Activated CD4-positive, alpha-beta T cell treated with anti-CD3 and anti-CD28 coated beads, Interleukin-2, amount 50 U/mL, for 1 hour (primary cell): ENCODE measurements at regions not wholly inside any gene's neighbourhood (a gene's known extent, or its start where the extent isn't known, plus 50 kb on each side); places are given as distances from the start of the nearest gene placed in this dataset.
A peak's percentile ranks its signal among the peaks of the same experiment; 100 is the strongest.

Experiments used
- DNase-seq: peaks from one replicate; pipeline ENCODE4 v3.0.0-alpha.2; 2020

GRCh38 chr1:235925016-235925415 is 58.3 kb upstream of the LYST start:
- DNase-seq: no peak

DNA sequence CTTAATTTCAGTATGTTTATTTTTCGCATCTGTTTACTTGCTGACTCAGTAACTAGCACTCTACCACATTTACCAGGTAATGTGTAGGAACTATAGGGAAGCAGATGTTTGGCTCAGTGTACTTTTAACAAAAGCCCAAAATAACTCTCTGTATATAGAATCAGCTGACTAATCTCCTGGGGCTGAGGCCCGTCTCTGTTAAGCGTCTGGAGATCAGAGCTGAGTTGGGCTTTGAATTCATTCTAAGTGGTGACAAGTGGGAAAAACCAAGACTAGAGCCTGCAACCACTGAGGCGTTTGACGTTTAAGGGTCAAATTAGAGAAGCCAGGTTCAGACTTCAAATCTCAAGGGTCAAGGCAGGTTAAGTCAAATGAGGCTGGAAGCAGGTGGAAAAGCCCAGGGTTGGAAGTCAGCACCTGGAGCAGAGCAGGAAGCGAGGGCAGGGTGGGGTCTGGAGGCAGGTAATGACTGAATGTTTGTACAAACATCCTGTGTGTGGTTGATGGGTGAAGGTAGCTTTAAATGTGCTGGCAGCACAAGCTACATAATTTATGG is 56.8 kb upstream of the LYST start:
- peak; percentile 20 for DNase-seq

DNA sequence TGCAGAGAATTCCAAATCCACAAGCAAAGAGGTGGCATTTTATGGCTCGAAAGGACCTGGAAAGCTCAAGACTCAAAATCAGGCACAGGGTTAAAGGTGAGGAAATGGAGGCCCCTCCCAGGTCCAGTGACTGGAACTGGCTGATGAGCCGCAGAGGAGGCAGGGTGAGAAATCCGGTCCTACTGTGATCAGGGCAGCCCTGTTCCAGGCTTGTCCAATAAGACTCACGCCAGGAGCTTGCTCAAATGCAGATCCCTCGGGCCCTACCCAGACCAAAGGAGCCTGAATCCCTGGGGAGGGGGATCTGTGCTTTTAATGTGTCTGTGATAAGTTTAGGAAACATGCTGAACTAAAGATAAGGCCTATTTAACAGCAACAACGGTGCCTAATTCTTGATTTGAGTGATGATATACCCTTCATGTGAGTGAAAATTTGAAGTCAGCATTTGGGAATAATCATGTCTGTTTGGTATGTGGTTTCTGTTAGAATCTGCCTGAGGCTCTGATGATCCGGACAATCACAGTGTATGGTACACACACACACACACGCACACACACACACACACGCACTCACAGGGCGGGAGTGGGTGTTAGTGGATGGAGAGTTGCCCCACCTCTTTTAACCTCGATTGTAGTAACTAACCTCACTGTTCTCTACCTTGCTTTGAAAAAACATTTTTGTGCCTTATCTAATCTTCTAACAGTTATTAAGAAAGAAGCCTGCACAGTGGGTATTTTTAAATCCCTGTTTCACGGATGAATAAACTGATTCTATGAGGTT is 54.1 kb upstream of the LYST start:
- DNase-seq: no peak

DNA sequence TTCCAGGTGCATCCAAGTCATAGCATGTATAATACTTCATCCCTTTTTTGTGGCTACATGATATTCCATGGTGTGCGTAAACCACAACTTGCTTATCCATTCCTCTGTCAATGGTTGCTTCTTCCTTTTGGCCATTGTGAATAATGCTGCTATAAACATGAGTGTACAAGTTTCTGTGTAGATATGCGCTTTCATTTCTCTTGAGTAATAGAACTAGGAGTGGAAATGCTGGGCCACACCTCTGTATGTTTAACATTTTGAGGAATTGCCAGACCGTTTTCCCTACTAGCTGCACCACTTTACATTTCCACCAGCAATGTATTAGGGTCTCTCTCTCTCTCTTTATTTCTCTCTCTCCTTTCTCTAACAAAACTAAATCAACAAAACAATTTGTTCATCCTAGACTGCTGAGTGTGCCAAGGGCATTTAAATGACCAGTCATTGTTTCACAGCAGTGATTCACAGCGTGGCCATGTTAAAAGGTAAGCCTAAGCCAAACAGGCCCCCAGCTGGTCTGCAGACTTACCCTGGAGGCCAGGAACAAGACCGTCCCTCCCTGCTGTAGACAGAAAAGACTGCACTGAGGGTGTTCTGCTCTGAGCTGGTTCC is 53.2 kb upstream of the LYST start:
- no peak for DNase-seq

- DNase-seq: no peak
Measured at GRCh38 chr1:235919127-235919832, 52.6 kb upstream of the LYST start.

DNA sequence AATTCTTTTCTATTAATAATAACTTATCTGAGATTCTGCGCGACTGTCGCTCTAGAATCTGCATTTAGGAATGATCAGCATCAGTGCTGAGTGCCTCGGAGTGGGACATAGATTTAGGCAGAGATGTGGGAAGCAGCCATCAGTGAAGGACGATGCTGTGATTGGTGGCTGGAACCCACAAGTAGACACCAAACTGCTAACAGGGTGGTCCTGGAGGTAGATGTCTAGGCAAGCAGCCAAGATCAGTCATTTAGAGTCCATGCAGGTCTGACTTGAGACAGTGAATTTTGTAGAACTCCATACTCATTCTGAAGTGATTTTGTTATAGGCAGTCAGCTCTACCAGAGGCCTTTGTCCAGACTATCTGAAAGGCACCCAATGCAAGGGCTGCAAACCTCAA is 51.8 kb upstream of the LYST start:
- DNase-seq: no peak

DNA sequence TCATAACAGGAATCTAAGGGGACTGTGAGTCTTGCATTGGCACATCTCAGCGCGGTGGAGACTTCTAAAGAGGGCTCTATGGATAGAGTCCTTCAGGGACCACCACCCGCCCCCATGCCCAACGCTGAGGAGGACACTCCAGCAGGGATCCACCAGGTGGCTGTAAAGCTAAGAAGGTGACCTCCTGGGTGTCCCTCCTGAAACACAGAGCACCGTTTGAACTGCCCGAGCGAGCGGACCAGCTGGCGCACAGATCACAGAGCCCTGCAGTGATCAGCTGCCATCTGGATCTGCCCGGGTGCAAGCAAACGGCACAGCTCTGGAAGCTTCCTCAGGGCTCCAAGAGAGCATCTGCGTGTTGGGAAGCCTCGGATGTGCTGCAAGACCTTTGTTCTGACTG is 51.3 kb upstream of the LYST start:
- no peak for DNase-seq

DNA sequence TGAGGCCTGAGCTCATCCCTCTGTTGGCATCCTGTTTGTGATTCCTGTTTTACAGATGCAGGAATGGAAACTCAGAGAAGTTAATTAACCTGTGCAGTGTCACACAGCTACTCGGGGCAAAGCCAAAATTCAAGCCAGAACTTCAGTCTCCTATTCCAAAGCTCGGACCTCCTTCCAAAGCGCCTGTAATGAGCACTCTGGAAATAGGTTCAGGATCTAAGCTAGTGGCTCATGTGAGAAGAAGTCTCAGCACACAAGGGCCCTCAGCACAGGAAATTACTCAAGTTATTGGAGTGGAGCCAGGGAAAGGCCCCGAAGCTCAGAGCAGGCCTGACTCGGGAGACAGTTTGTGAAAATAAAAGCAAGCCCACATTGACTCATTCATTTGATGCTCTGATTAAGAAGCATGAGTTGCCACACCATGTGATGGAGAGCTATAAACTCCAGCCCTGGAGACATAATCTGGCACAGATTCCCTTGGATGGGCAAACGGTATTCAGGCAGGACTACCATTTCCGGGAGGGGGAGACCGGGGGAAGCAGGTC is 50.6 kb upstream of the LYST start:
- peak; percentile 30 for DNase-seq
